Testis (tissue), 2 donors: ENCODE measurements at regions not wholly inside any gene's neighbourhood (a gene's known extent, or its start where the extent isn't known, plus 50 kb on each side); places are given as distances from the start of the nearest gene placed in this dataset.

Experiments
- CTCF ChIP-seq, 3 experiments: fragments of 450-650 bp in 2 of 3; fragments of 200-600 bp in 1 of 3; sonication (generic) in 1 of 3; IDR thresholded peaks; one replicate each; pipeline ENCODE4 v1.5.1; 2016 to 2019; ENCODE audit warnings: antibody characterized with exemption in 3 of 3, mild to moderate bottlenecking in 2 of 3, moderate library complexity in 1 of 3
- POLR2A ChIP-seq: fragments of 450-650 bp; IDR thresholded peaks from one replicate; pipeline ENCODE4 v1.6.1; 2017; ENCODE audit warnings: antibody characterized with exemption, mild to moderate bottlenecking, moderate library complexity

DNA sequence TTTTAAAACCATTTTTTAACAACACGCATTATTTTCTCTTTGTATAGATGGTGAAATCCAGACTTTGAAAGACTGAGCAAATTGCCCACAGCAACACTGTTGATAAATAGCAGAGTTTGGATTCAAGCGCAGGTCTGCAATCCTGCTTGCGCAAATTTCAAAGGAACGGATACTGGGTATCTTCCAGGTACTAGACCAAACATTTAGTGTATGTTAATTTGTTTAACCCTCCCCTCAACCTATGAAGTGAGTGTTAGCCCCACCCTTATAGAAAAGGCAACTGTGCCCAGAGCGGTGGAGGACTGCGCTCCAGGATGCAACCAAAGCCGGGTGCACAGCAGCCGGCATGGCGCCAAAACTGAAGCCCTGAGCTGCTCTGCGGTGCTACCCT is 103.8 kb downstream of the CPN2 start:
- no peak for TF ChIP-seq CTCF (IDR thresholded peaks at IDR 0.05)
- no peak for TF ChIP-seq POLR2A
